Psoas muscle (tissue), 7 donors: ENCODE measurements at regions not wholly inside any gene's neighbourhood (a gene's known extent, or its start where the extent isn't known, plus 50 kb on each side); places are given as distances from the start of the nearest gene placed in this dataset.
"Not testable (repeated sequence)": the region's sequence is repeated elsewhere in the genome, so short reads cannot be mapped to it uniquely, and the experiment has no call there.

Experiments
- ATAC-seq, 4 donors: fragments of 200-7000 bp; cut with Tn5 transposase; one replicate each; pipeline ENCODE4 v1.9.1; 2020; ENCODE audit warnings: moderate library complexity in 3 of 4, mild to moderate bottlenecking in 2 of 4
- DNase-seq, 2 donors: peaks; one replicate each; pipeline ENCODE4 v3.0.0-alpha.2; 2020
- H3K27ac ChIP-seq: fragments of 200-600 bp; one replicate; pipeline ENCODE4 v1.8.0; 2022
- H3K27me3 ChIP-seq, 3 donors: fragments of 200-600 bp in 1 of 3; one replicate each; pipeline versions ENCODE4 v1.6.1 to v1.8.0; 2013 to 2022; ENCODE audit warnings: low read length in 2 of 3, mild to moderate bottlenecking in 2 of 3, moderate library complexity in 1 of 3; ENCODE audit not compliant: insufficient read depth in 3 of 3
- H3K36me3 ChIP-seq, 2 donors: fragments of 200-600 bp in 1 of 2; one replicate each; pipeline versions ENCODE4 v1.6.1 to v1.8.0; 2013 to 2022; ENCODE audit warnings: low read depth in 1 of 2, mild to moderate bottlenecking in 1 of 2, moderate library complexity in 1 of 2; ENCODE audit not compliant: insufficient read depth in 1 of 2
- H3K4me1 ChIP-seq: fragments of 200-600 bp; one replicate; pipeline ENCODE4 v1.8.0; 2022
- H3K4me3 ChIP-seq: fragments of 200-600 bp; one replicate; pipeline ENCODE4 v1.8.0; 2022; ENCODE audit warnings: mild to moderate bottlenecking
- H3K9me3 ChIP-seq: fragments of 200-600 bp; one replicate; pipeline ENCODE4 v1.8.0; 2022
- WGBS, 3 donors: extraction: QIAGEN DNeasy Blood & Tissue Kit; methylation state at CpG; one replicate each; pipeline versions ENCODE4 v1.1.6 to v1.1.7; 2013; 5-methylcytosine and 5-hydroxymethylcytosine counted together
- intact Hi-C, 2 donors: fragments of 100-400 bp; cut with DNase I; formaldehyde crosslinking; loops; one replicate each; pipeline versions ENCODE4 v1.11.0 to v1.14.2; 2022
- TF ChIP-seq, protein P1 (sequence below): fragments of 200-600 bp; IDR thresholded peaks from one replicate; pipeline ENCODE4 v1.8.0; 2022; ENCODE audit warnings: antibody characterized with exemption
- donor health status: healthy with polysubstance abuse.
- donor health status: DM: no; HTN: no; CAD: no; lungs with moderate emphysema.
- donor health status: Bipolar disorder and iron deficiency.
- donor health status: healthy.
- donor health status: DM: yes; HTN: yes; CAD: no.
- donor health status: DM: no; HTN: no; CAD: no.
- donor health status: DM: yes; HTN: yes; CAD: no.

- DNase-seq (no peak), ATAC-seq (no peak)
- H3K4me3 ChIP-seq, result no peak overlapping the region
- intact Hi-C loops, result no loop called here
- no peaks in the 10 kb centered on the region for H3K27me3 ChIP-seq
- no peaks in the 10 kb centered on the region for H3K9me3 ChIP-seq
- TF ChIP-seq, protein P1, sequence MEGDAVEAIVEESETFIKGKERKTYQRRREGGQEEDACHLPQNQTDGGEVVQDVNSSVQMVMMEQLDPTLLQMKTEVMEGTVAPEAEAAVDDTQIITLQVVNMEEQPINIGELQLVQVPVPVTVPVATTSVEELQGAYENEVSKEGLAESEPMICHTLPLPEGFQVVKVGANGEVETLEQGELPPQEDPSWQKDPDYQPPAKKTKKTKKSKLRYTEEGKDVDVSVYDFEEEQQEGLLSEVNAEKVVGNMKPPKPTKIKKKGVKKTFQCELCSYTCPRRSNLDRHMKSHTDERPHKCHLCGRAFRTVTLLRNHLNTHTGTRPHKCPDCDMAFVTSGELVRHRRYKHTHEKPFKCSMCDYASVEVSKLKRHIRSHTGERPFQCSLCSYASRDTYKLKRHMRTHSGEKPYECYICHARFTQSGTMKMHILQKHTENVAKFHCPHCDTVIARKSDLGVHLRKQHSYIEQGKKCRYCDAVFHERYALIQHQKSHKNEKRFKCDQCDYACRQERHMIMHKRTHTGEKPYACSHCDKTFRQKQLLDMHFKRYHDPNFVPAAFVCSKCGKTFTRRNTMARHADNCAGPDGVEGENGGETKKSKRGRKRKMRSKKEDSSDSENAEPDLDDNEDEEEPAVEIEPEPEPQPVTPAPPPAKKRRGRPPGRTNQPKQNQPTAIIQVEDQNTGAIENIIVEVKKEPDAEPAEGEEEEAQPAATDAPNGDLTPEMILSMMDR, result no peak
- no peaks in the 10 kb centered on the region for H3K4me1 ChIP-seq
- H3K27ac ChIP-seq, result no peak overlapping the region
- H3K36me3 ChIP-seq, result no peaks in the 10 kb centered on the region
Observed at GRCh38 chr14:35931346-35931745, 105.2 kb downstream of the BRMS1L start.

DNA sequence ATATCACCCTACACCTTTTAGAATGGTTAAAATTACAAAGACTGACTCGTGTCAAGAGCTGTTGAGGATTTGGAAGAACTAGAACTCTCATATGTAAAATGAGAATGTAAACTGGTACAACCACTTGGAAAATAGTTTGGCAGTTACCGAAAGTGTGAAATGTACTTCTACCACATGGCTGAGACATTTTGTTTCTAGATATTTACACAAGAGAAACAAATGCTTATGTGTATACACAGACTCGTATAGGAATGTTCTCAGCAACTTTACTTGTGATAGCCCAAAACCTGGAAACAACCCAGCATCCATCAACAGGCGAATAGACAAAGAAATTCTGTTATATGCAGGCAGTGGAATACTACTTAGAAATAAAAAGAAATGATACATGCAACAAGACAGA lies 103.0 kb downstream of the BRMS1L start:
- DNase-seq, result no peak
- no peaks in the 10 kb centered on the region for H3K9me3 ChIP-seq
- no peaks in the 10 kb centered on the region for H3K4me1 ChIP-seq
- no peaks in the 10 kb centered on the region for H3K36me3 ChIP-seq
- no peak for ATAC-seq
- intact Hi-C loops, result no loop called here
- no peak overlapping the region for H3K4me3 ChIP-seq
- WGBS, 3 donors, result 51 to 66% (median 58%) methylated on average over 4 of the region's 4 CpGs
- H3K27me3 ChIP-seq, result no peaks in the 10 kb centered on the region
- no peak overlapping the region for H3K27ac ChIP-seq
- TF ChIP-seq, protein P1, result no peak

GRCh38 chr14:35927727-35928126 lies 101.6 kb downstream of the BRMS1L start:
- WGBS, 3 donors, result 62 to 73% (median 67%) methylated on average over 3 of the region's 3 CpGs
- intact Hi-C loops, result no loop called here

GRCh38 chr14:35925319-35925718 lies 99.2 kb downstream of the BRMS1L start:
- DNase-seq, result no peak
- ATAC-seq, result no peak
- no peaks in the 10 kb centered on the region for H3K4me1 ChIP-seq
- H3K27ac ChIP-seq, result no peak overlapping the region
- 73 to 82% (median 73%) methylated on average over 3 of the region's 3 CpGs for WGBS, 3 donors
- no peaks in the 10 kb centered on the region for H3K27me3 ChIP-seq
- intact Hi-C loops, result no loop called here
- H3K9me3 ChIP-seq, result no peaks in the 10 kb centered on the region
- H3K36me3 ChIP-seq, result no peaks in the 10 kb centered on the region
- TF ChIP-seq, protein P1, result no peak
- no peak overlapping the region for H3K4me3 ChIP-seq

More at GRCh38 chr14:35927727-35928126, 101.6 kb downstream of the BRMS1L start:
- no peaks in the 10 kb centered on the region for H3K27me3 ChIP-seq
- no peaks in the 10 kb centered on the region for H3K9me3 ChIP-seq
- TF ChIP-seq, protein P1, result no peak
- no peak overlapping the region for H3K4me3 ChIP-seq
- DNase-seq, result no peak
- no peak overlapping the region for H3K27ac ChIP-seq
- no peaks in the 10 kb centered on the region for H3K36me3 ChIP-seq
- no peak for ATAC-seq
- H3K4me1 ChIP-seq, result no peaks in the 10 kb centered on the region

DNA sequence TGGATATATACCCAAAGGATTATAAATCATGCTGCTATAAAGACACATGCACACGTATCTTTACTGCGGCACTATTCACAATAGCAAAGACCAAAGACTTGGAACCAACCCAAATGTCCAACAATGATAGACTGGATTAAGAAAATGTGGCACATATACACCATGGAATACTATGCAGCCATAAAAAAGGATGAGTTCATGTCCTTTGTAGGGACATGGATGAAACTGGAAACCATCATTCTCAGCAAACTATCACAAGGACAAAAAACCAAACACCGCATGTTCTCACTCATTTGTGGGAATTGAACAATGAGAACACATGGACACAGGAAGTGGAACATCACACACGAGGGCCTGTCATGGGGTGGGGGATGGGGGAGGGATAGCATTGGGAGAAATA lies 96.5 kb downstream of the BRMS1L start:
- H3K36me3 ChIP-seq, H3K27ac ChIP-seq, intact Hi-C loops, DNase-seq, H3K4me3 ChIP-seq, H3K4me1 ChIP-seq, ATAC-seq, H3K27me3 ChIP-seq, H3K9me3 ChIP-seq: not testable (repeated sequence)
- 87 to 97% (median 88%) methylated on average over 4 of the region's 4 CpGs for WGBS, 3 donors
